ENCODE measurements at regions not wholly inside any gene's neighbourhood (a gene's known extent, or its start where the extent isn't known, plus 50 kb on each side); places are given as distances from the start of the nearest gene placed in this dataset.
A peak's percentile ranks its signal among the peaks of the same experiment; 100 is the strongest.

DNA sequence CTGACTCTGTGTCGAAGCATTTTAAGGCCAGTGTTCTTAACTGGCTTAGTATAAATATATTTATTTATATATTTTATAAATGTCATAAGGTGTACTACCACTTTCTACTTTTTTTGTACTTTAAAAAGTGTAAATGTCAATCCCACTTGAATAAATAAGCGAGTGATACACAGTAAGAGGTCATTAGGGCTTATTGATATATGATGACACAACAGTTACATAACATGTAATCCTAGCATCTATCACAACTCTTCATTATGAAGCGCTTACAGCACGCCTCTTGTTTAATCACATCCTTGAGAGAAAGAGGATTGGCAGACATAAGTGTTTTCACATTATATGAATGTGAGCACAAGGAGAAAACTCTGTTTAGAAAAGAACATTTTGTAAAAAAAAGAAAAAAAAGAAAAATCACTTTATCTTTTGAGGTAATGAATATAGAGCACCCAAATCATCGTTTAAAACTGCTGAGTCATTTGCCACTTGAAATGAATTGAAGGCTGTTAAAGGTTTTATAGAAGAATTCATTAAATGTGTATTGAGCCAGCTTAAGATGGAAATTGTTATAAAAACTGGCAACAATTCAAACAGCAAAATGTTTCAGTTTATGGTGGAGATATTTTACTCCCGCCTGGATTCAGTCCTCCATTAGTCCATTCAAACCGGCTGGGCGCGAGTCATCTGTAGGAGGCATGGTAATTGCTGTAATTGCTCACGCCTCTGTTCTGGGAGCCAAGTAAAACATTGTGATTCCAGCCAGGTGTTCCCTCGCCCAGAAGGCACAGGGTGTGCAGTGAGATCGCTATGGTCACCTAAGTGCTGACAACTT lies 627.3 kb upstream of the KIRREL3 start:
- ATAC-seq (ENCODE audit: low read depth) (no peak), DNase-seq (peak; percentile 4)
- Histone ChIP-seq H4K20me1 (ENCODE audit: insufficient read depth, low read length) (no peaks in the 10 kb centered on the region), H2BK120ac (ENCODE audit: low read depth, low read length) (no peak overlapping the region), H3K4ac (ENCODE audit: low read depth, low read length) (no peak overlapping the region), H2BK20ac (ENCODE audit: low read depth, low read length) (no peak overlapping the region), H3K4me2 (ENCODE audit: low read depth, low read length) (no peak overlapping the region), H2AFZ (replicated peaks; ENCODE audit: low read length, poor library complexity) (no peak overlapping the region), H3K14ac (replicated peaks; ENCODE audit: low read depth, low read length) (no peak overlapping the region), H3K27me3 (ENCODE audit: control insufficient read depth, insufficient read depth, low read length) (peaks cover 2% of the 10 kb centered on the region), H2BK5ac (ENCODE audit: low read depth, low read length, poor library complexity, severe bottlenecking) (no peak overlapping the region), H3K4me3 (ENCODE audit: insufficient read depth, low read depth, low read length) (no peak overlapping the region), H3K56ac (ENCODE audit: extremely low read depth, insufficient read depth, low read length) (no peak overlapping the region), H4K5ac (ENCODE audit: low read depth, low read length) (no peak overlapping the region), H3K4me1 (ENCODE audit: control insufficient read depth, insufficient read depth, low read length) (no peaks in the 10 kb centered on the region), H3K79me1 (ENCODE audit: low read depth in 1 of 2, low read length in 2 of 2) (no peaks in the 10 kb centered on the region), H2AK9ac (replicated peaks; ENCODE audit: low read depth, low read length, poor library complexity) (no peak overlapping the region), H3K27ac (ENCODE audit: insufficient read depth, low read length) (no peak overlapping the region), H3K23ac (ENCODE audit: low read depth, low read length) (no peak overlapping the region), H3K9me1 (ENCODE audit: insufficient read depth, low read length) (no peaks in the 10 kb centered on the region), H3K36me3 (ENCODE audit: control insufficient read depth, insufficient read depth, low read length) (no peaks in the 10 kb centered on the region), H3K9me3 (ENCODE audit: control insufficient read depth, insufficient read depth, low read length) (no peaks in the 10 kb centered on the region), H3K9ac (ENCODE audit: low read depth, low read length) (no peak overlapping the region), H4K91ac (ENCODE audit: insufficient read depth, low read depth, low read length) (no peak overlapping the region), H2BK15ac (ENCODE audit: low read depth, low read length) (no peak overlapping the region), H3K18ac (ENCODE audit: low read depth, low read length) (no peak overlapping the region), H2AK5ac (ENCODE audit: low read depth, low read length) (no peak overlapping the region), H4K8ac (ENCODE audit: low read depth in 2 of 2, low read length in 2 of 2) (no peak overlapping the region)
- no CpG with 5 or more reads among the region's 12 CpGs for WGBS, 2 experiments (ENCODE audit: extremely low coverage in 2 of 2, insufficient read length in 1 of 2)
- ChIA-PET POLR2A (ENCODE audit: unreplicated experiment) (no interaction called here), CTCF (no interaction called here)
- intact Hi-C loops (cut with micrococcal nuclease): no loop called here
- BruUV-seq (replicated peaks): no TSS peak
- no peak for TF ChIP-seq RAD21 (IDR thresholded peaks at IDR 0.05; ENCODE audit: low read length)
- peak; percentile 36; the same call in 1 of the 2 replicates for TF ChIP-seq MAFK (IDR thresholded peaks at IDR 0.05; ENCODE audit: low read depth, low read length)
- TF ChIP-seq BHLHE40 (IDR thresholded peaks at IDR 0.05; ENCODE audit: low read depth, low read length): no peak
- TF ChIP-seq CEBPB (IDR thresholded peaks at IDR 0.05; ENCODE audit: low read depth, low read length): no peak
- TF ChIP-seq NFE2L2 (IDR thresholded peaks at IDR 0.05; ENCODE audit: low read depth, low read length): peak; percentile 93
- TF ChIP-seq, protein P1, sequence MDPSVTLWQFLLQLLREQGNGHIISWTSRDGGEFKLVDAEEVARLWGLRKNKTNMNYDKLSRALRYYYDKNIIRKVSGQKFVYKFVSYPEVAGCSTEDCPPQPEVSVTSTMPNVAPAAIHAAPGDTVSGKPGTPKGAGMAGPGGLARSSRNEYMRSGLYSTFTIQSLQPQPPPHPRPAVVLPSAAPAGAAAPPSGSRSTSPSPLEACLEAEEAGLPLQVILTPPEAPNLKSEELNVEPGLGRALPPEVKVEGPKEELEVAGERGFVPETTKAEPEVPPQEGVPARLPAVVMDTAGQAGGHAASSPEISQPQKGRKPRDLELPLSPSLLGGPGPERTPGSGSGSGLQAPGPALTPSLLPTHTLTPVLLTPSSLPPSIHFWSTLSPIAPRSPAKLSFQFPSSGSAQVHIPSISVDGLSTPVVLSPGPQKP (IDR thresholded peaks at IDR 0.05; ENCODE audit: borderline replicate concordance, low read depth, low read length): no peak
- TF ChIP-seq, protein P2, sequence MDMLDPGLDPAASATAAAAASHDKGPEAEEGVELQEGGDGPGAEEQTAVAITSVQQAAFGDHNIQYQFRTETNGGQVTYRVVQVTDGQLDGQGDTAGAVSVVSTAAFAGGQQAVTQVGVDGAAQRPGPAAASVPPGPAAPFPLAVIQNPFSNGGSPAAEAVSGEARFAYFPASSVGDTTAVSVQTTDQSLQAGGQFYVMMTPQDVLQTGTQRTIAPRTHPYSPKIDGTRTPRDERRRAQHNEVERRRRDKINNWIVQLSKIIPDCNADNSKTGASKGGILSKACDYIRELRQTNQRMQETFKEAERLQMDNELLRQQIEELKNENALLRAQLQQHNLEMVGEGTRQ (IDR thresholded peaks at IDR 0.05; ENCODE audit: low read depth, low read length): no peak
- TF ChIP-seq POLR2A (IDR thresholded peaks at IDR 0.05; ENCODE audit: low read depth, low read length): no peak
- no peak for TF ChIP-seq RFX5 (IDR thresholded peaks at IDR 0.05; ENCODE audit: low read depth, low read length)
- TF ChIP-seq FOS (IDR thresholded peaks at IDR 0.05; ENCODE audit: low read depth, low read length): no peak
- TF ChIP-seq MXI1 (IDR thresholded peaks at IDR 0.05; ENCODE audit: borderline replicate concordance, low read depth, low read length): no peak
- in situ Hi-C loops (cut with MboI; ENCODE audit: low sequenced_read_pairs): no loop called here
- dilution Hi-C loops (cut with HindIII; ENCODE audit: low sequenced_read_pairs, unreplicated experiment): no loop called here
